ENCODE measurements at regions not wholly inside any gene's neighbourhood (a gene's known extent, or its start where the extent isn't known, plus 50 kb on each side); places are given as distances from the start of the nearest gene placed in this dataset.

DNA sequence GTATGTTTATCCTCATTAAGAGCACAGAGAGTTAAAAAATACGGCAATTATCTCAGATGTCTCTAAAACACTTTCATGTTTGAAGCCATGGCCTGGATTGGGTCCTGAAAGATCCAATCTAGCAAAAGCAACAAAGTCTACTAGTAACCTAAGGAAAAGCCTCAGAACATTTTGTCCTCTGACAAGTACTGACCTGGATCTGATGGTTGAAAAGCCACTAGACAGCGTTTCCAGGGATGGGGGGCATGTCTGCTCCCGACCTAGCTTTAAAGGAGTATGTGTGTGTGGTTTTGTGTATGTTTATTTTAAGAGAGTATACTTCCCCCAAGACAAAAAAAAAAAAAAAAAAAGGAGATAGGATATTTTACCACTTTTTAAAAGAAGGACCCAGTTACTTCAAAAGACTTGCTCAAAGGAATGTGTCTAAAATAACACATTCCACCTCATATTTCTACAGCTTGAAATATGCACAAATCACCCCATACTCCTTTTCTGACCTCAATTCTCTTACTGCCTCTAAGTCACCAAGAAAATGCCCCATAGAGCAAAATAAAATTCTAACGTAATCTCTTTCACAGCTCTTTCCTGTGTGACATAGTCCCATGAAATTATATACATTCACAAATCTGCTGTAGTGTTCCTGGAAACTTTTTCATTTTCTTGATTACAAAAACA, 189.0 kb upstream of the TTC29 start:
- Histone ChIP-seq H2AFZ (ENCODE audit: low read depth, low read length) (no peak overlapping the region), H3K4me3 (ENCODE audit: low read length) (no peak overlapping the region), H3K4me1 (ENCODE audit: low read length) (peaks cover 11% of the 10 kb centered on the region), H3K27me3 (ENCODE audit: low read depth, low read length) (no peaks in the 10 kb centered on the region), H3K9me3 (ENCODE audit: insufficient read depth, low read length) (no peaks in the 10 kb centered on the region), H3K36me3 (replicated peaks; ENCODE audit: low read depth, low read length) (no peaks in the 10 kb centered on the region), H4K20me1 (ENCODE audit: insufficient read depth, low read length) (no peaks in the 10 kb centered on the region), H3K27ac (ENCODE audit: low read length) (no peak overlapping the region), H3K79me2 (ENCODE audit: low read length) (no peaks in the 10 kb centered on the region), H3K4me2 (ENCODE audit: low read length) (no peak overlapping the region), H3K9ac (ENCODE audit: low read length) (no peak overlapping the region)
- no peak for TF ChIP-seq EZH2phosphoT487 (IDR thresholded peaks at IDR 0.05; ENCODE audit: low read depth)
- TF ChIP-seq, protein P1, sequence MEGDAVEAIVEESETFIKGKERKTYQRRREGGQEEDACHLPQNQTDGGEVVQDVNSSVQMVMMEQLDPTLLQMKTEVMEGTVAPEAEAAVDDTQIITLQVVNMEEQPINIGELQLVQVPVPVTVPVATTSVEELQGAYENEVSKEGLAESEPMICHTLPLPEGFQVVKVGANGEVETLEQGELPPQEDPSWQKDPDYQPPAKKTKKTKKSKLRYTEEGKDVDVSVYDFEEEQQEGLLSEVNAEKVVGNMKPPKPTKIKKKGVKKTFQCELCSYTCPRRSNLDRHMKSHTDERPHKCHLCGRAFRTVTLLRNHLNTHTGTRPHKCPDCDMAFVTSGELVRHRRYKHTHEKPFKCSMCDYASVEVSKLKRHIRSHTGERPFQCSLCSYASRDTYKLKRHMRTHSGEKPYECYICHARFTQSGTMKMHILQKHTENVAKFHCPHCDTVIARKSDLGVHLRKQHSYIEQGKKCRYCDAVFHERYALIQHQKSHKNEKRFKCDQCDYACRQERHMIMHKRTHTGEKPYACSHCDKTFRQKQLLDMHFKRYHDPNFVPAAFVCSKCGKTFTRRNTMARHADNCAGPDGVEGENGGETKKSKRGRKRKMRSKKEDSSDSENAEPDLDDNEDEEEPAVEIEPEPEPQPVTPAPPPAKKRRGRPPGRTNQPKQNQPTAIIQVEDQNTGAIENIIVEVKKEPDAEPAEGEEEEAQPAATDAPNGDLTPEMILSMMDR (IDR thresholded peaks at IDR 0.05; ENCODE audit: low read depth, low read length) = no peak

GRCh38 chr4:147136310-147136709, 190.6 kb upstream of the TTC29 start:
- Histone ChIP-seq H4K20me1 (ENCODE audit: insufficient read depth, low read length) (no peaks in the 10 kb centered on the region), H3K9me3 (ENCODE audit: insufficient read depth, low read length) (no peaks in the 10 kb centered on the region), H2AFZ (ENCODE audit: low read depth, low read length) (no peak overlapping the region), H3K9ac (ENCODE audit: low read length) (no peak overlapping the region), H3K79me2 (ENCODE audit: low read length) (no peaks in the 10 kb centered on the region), H3K36me3 (replicated peaks; ENCODE audit: low read depth, low read length) (no peaks in the 10 kb centered on the region), H3K4me3 (ENCODE audit: low read length) (no peak overlapping the region), H3K4me1 (ENCODE audit: low read length) (peaks cover 20% of the 10 kb centered on the region), H3K4me2 (ENCODE audit: low read length) (no peak overlapping the region), H3K27ac (ENCODE audit: low read length) (no peak overlapping the region), H3K27me3 (ENCODE audit: low read depth, low read length) (no peaks in the 10 kb centered on the region)
- TF ChIP-seq EZH2phosphoT487 (IDR thresholded peaks at IDR 0.05; ENCODE audit: low read depth) = no peak
- TF ChIP-seq, protein P1 (IDR thresholded peaks at IDR 0.05; ENCODE audit: low read depth, low read length) = no peak

- Histone ChIP-seq H3K36me3 (replicated peaks; ENCODE audit: low read depth, low read length) (no peaks in the 10 kb centered on the region), H2AFZ (ENCODE audit: low read depth, low read length) (no peak overlapping the region), H3K27ac (ENCODE audit: low read length) (no peak overlapping the region), H3K9me3 (ENCODE audit: insufficient read depth, low read length) (no peaks in the 10 kb centered on the region), H3K4me3 (ENCODE audit: low read length) (no peak overlapping the region), H3K79me2 (ENCODE audit: low read length) (no peaks in the 10 kb centered on the region), H3K4me2 (ENCODE audit: low read length) (no peak overlapping the region), H3K4me1 (ENCODE audit: low read length) (peaks cover 20% of the 10 kb centered on the region), H3K9ac (ENCODE audit: low read length) (no peak overlapping the region), H4K20me1 (ENCODE audit: insufficient read depth, low read length) (no peaks in the 10 kb centered on the region), H3K27me3 (ENCODE audit: low read depth, low read length) (no peaks in the 10 kb centered on the region)
- TF ChIP-seq, protein P1 (IDR thresholded peaks at IDR 0.05; ENCODE audit: low read depth, low read length) = no peak
- TF ChIP-seq EZH2phosphoT487 (IDR thresholded peaks at IDR 0.05; ENCODE audit: low read depth) = no peak
These were observed 191.1 kb upstream of the TTC29 start for GRCh38 chr4:147136751-147137150.

DNA sequence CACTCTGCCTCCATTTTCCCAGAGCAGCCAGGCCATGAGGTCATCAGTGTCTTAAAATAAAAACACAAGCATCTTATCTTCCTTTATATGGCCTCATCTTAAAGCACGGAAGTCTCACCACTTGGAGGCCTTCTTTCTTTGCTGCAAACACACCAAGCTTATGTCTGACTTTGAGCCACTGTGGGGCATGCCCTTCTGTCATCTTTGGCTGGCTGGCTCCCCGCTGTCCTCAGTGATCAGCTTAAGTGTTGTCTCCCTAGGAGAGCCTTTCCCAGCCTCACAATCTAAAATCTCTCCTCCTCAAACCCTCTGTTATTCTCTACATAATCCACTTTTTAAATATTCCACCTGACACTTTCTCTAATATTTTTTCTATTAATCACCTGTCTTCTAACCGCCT, 191.6 kb upstream of the TTC29 start:
- Histone ChIP-seq H3K27me3 (ENCODE audit: low read depth, low read length) (no peaks in the 10 kb centered on the region), H3K4me3 (ENCODE audit: low read length) (no peak overlapping the region), H4K20me1 (ENCODE audit: insufficient read depth, low read length) (no peaks in the 10 kb centered on the region), H3K36me3 (replicated peaks; ENCODE audit: low read depth, low read length) (no peaks in the 10 kb centered on the region), H3K9me3 (ENCODE audit: insufficient read depth, low read length) (no peaks in the 10 kb centered on the region), H3K4me1 (ENCODE audit: low read length) (peaks cover 20% of the 10 kb centered on the region), H3K79me2 (ENCODE audit: low read length) (no peaks in the 10 kb centered on the region), H3K9ac (ENCODE audit: low read length) (no peak overlapping the region), H3K4me2 (ENCODE audit: low read length) (no peak overlapping the region), H2AFZ (ENCODE audit: low read depth, low read length) (no peak overlapping the region), H3K27ac (ENCODE audit: low read length) (no peak overlapping the region)
- TF ChIP-seq, protein P1 (IDR thresholded peaks at IDR 0.05; ENCODE audit: low read depth, low read length) = no peak
- TF ChIP-seq EZH2phosphoT487 (IDR thresholded peaks at IDR 0.05; ENCODE audit: low read depth) = no peak
